IMR-90 (cell line): ENCODE measurements at regions not wholly inside any gene's neighbourhood (a gene's known extent, or its start where the extent isn't known, plus 50 kb on each side); places are given as distances from the start of the nearest gene placed in this dataset.

ENCODE experiments used
- ATAC-seq: fragments of 200-7000 bp; cut with Tn5 transposase; 2 replicates; pipeline ENCODE4 v1.9.1; 2020; ENCODE audit warnings: low read depth, mild to moderate bottlenecking, moderate library complexity
- BruUV-seq: library from RNA; stranded (reverse); fragments of 400-500 nt; replicated peaks from 2 replicates; lab custom pipeline; 2021; lab: Mats Ljungman, UMichigan
- CTCF ChIA-PET: fragments of 300-600 bp; formaldehyde crosslinking; extraction: SDS; loops from one replicate; lab custom pipeline; 2021; ENCODE audit warnings: antibody characterized with exemption; lab: Yijun Ruan, JAX
- POLR2A ChIA-PET: fragments of 300-600 bp; sonication (Branson Sonifier 250); formaldehyde crosslinking; loops from one replicate; lab custom pipeline; 2022; ENCODE audit warnings: antibody characterized with exemption; ENCODE audit not compliant: unreplicated experiment; lab: Charles Lee
- DNase-seq: peaks from one replicate; pipeline ENCODE4 v3.0.0; 2013
- H2AFZ ChIP-seq: replicated peaks from 2 replicates; pipeline ENCODE3; 2013; ENCODE audit warnings: low read length, mild to moderate bottlenecking; ENCODE audit not compliant: poor library complexity
- H2AK5ac ChIP-seq: 2 replicates; pipeline ENCODE4 v1.6.1; 2013; ENCODE audit warnings: low read depth, low read length, inconsistent platforms
- H2AK9ac ChIP-seq: replicated peaks from 2 replicates; pipeline ENCODE3; 2013; ENCODE audit warnings: mild to moderate bottlenecking, low read depth, low read length, moderate library complexity; ENCODE audit not compliant: poor library complexity
- H2BK120ac ChIP-seq: 2 replicates; pipeline ENCODE4 v1.6.1; 2013; ENCODE audit warnings: low read depth, low read length, inconsistent platforms
- H2BK15ac ChIP-seq: 3 replicates; pipeline ENCODE4 v1.6.1; 2013; ENCODE audit warnings: low read depth, low read length, inconsistent platforms
- H2BK20ac ChIP-seq: 2 replicates; pipeline ENCODE4 v1.6.1; 2013; ENCODE audit warnings: low read depth, mild to moderate bottlenecking, inconsistent platforms, low read length, moderate library complexity
- H2BK5ac ChIP-seq: 2 replicates; pipeline ENCODE4 v1.6.1; 2013; ENCODE audit warnings: mild to moderate bottlenecking, low read depth, low read length, inconsistent platforms; ENCODE audit not compliant: poor library complexity, severe bottlenecking
- H3K14ac ChIP-seq: replicated peaks from 2 replicates; pipeline ENCODE4 v1.6.1; 2013; ENCODE audit warnings: low read depth, low read length, inconsistent platforms
- H3K18ac ChIP-seq: 2 replicates; pipeline ENCODE4 v1.6.1; 2013; ENCODE audit warnings: low read depth, low read length, control low read depth
- H3K23ac ChIP-seq: 2 replicates; pipeline ENCODE4 v1.6.1; 2013; ENCODE audit warnings: low read depth, low read length, inconsistent platforms
- H3K27ac ChIP-seq: 2 replicates; pipeline ENCODE4 v1.5.1; 2013; ENCODE audit warnings: mild to moderate bottlenecking, control low read depth, low read length; ENCODE audit not compliant: insufficient read depth
- H3K27me3 ChIP-seq: 2 replicates; pipeline ENCODE4 v1.6.1; 2013; ENCODE audit warnings: low read length; ENCODE audit not compliant: control insufficient read depth, insufficient read depth
- H3K36me3 ChIP-seq: 2 replicates; pipeline ENCODE4 v1.6.1; 2013; ENCODE audit warnings: low read length, mixed read lengths; ENCODE audit not compliant: control insufficient read depth, insufficient read depth
- H3K4ac ChIP-seq: 2 replicates; pipeline ENCODE4 v1.6.1; 2013; ENCODE audit warnings: low read depth, low read length, inconsistent platforms
- H3K4me1 ChIP-seq: 2 replicates; pipeline ENCODE4 v1.6.1; 2013; ENCODE audit warnings: low read length, mixed read lengths; ENCODE audit not compliant: control insufficient read depth, insufficient read depth
- H3K4me2 ChIP-seq: 2 replicates; pipeline ENCODE4 v1.6.1; 2013; ENCODE audit warnings: low read depth, mild to moderate bottlenecking, control low read depth, low read length, moderate library complexity
- H3K4me3 ChIP-seq: 2 replicates; pipeline ENCODE4 v1.5.1; 2013; ENCODE audit warnings: low read depth, mild to moderate bottlenecking, control low read depth, low read length, moderate library complexity; ENCODE audit not compliant: insufficient read depth
- H3K56ac ChIP-seq: 2 replicates; pipeline ENCODE4 v1.6.1; 2013; ENCODE audit warnings: low read length, inconsistent platforms; ENCODE audit not compliant: insufficient read depth; ENCODE audit errors: extremely low read depth
- H3K79me1 ChIP-seq, 2 experiments: 2 replicates each; pipeline ENCODE4 v1.6.1; 2013; ENCODE audit warnings: low read length in 2 of 2, inconsistent platforms in 1 of 2, low read depth in 1 of 2
- H3K9ac ChIP-seq: 2 replicates; pipeline ENCODE4 v1.6.1; 2013; ENCODE audit warnings: low read depth, low read length, control low read depth
- H3K9me1 ChIP-seq: 2 replicates; pipeline ENCODE4 v1.6.1; 2013; ENCODE audit warnings: low read length, inconsistent platforms; ENCODE audit not compliant: insufficient read depth
- H3K9me3 ChIP-seq: 2 replicates; pipeline ENCODE4 v1.6.1; 2013; ENCODE audit warnings: low read length; ENCODE audit not compliant: control insufficient read depth, insufficient read depth
- H4K20me1 ChIP-seq: 2 replicates; pipeline ENCODE4 v1.6.1; 2013; ENCODE audit warnings: low read length, inconsistent platforms; ENCODE audit not compliant: insufficient read depth
- H4K5ac ChIP-seq: 2 replicates; pipeline ENCODE4 v1.6.1; 2013; ENCODE audit warnings: mild to moderate bottlenecking, low read depth, low read length, control low read depth
- H4K8ac ChIP-seq, 2 experiments: 2 replicates each; pipeline ENCODE4 v1.6.1; 2013; ENCODE audit warnings: low read depth in 2 of 2, low read length in 2 of 2, control low read depth in 1 of 2, inconsistent platforms in 1 of 2
- H4K91ac ChIP-seq: 2 replicates; pipeline ENCODE4 v1.6.1; 2013; ENCODE audit warnings: low read depth, low read length, inconsistent platforms; ENCODE audit not compliant: insufficient read depth
- BHLHE40 ChIP-seq: fragments of 150-350 bp; IDR thresholded peaks from 2 replicates; pipeline ENCODE4 v1.6.1; 2016; ENCODE audit warnings: mild to moderate bottlenecking, low read depth, low read length
- CEBPB ChIP-seq: IDR thresholded peaks from 2 replicates; pipeline ENCODE4 v1.6.1; 2012; ENCODE audit warnings: low read depth, low read length, improper control_type of control experiment
- CHD1 ChIP-seq: IDR thresholded peaks from 2 replicates; pipeline ENCODE4 v1.6.1; 2012; ENCODE audit warnings: low read depth, low read length, improper control_type of control experiment
- CTCF ChIP-seq: conservative IDR thresholded peaks from 2 replicates; pipeline ENCODE4 v1.5.1; 2012; ENCODE audit warnings: mild to moderate bottlenecking, low read depth, low read length, improper control_type of control experiment
- FOS ChIP-seq: fragments of 150-350 bp; IDR thresholded peaks from 2 replicates; pipeline ENCODE4 v1.6.1; 2016; ENCODE audit warnings: low read depth, low read length
- MAFK ChIP-seq: IDR thresholded peaks from 2 replicates; pipeline ENCODE4 v1.6.1; 2012; ENCODE audit warnings: low read depth, low read length, improper control_type of control experiment
- MAZ ChIP-seq: IDR thresholded peaks from 2 replicates; pipeline ENCODE4 v1.6.1; 2012; ENCODE audit warnings: low read depth, mild to moderate bottlenecking, low read length, improper control_type of control experiment, moderate library complexity, borderline replicate concordance
- MXI1 ChIP-seq: IDR thresholded peaks from 2 replicates; pipeline ENCODE4 v1.6.1; 2012; ENCODE audit warnings: low read depth, mild to moderate bottlenecking, low read length, moderate library complexity, borderline replicate concordance
- NFE2L2 ChIP-seq: fragments of 150-350 bp; IDR thresholded peaks from 2 replicates; pipeline ENCODE4 v1.6.1; 2016; ENCODE audit warnings: low read depth, mild to moderate bottlenecking, low read length
- POLR2A ChIP-seq: IDR thresholded peaks from 2 replicates; pipeline ENCODE4 v1.6.1; 2012; ENCODE audit warnings: mild to moderate bottlenecking, low read depth, low read length
- RAD21 ChIP-seq: IDR thresholded peaks from 2 replicates; pipeline ENCODE4 v1.6.1; 2012; ENCODE audit warnings: low read length, improper control_type of control experiment
- RCOR1 ChIP-seq: IDR thresholded peaks from 2 replicates; pipeline ENCODE4 v1.6.1; 2012; ENCODE audit warnings: mild to moderate bottlenecking, low read length, improper control_type of control experiment; ENCODE audit not compliant: insufficient replicate concordance
- RFX5 ChIP-seq: IDR thresholded peaks from 2 replicates; pipeline ENCODE4 v1.8.0; 2012; ENCODE audit warnings: low read depth, mild to moderate bottlenecking, low read length, moderate library complexity
- SMC3 ChIP-seq: fragments of 150-350 bp; IDR thresholded peaks from 2 replicates; pipeline ENCODE4 v1.6.1; 2016; ENCODE audit warnings: low read depth, mild to moderate bottlenecking, antibody characterized with exemption, low read length, moderate library complexity
- USF2 ChIP-seq: fragments of 150-350 bp; IDR thresholded peaks from 2 replicates; pipeline ENCODE4 v1.6.1; 2017; ENCODE audit warnings: mild to moderate bottlenecking, antibody characterized with exemption, low read length, low read depth
- WGBS, 2 experiments: methylation state at CpG; one replicate each; pipeline versions ENCODE4 v1.1.5 to v1.1.7; 2013; ENCODE audit warnings: missing lambda C conversion rate in 2 of 2; ENCODE audit not compliant: insufficient read length in 1 of 2; ENCODE audit errors: extremely low coverage in 2 of 2; 5-methylcytosine and 5-hydroxymethylcytosine counted together
- dilution Hi-C: fragments of 300-500 bp; cut with HindIII; formaldehyde crosslinking; loops from one replicate; pipeline ENCODE4 v1.14.3; 2018; ENCODE audit warnings: low sequenced_read_pairs; ENCODE audit not compliant: unreplicated experiment
- in situ Hi-C: fragments of 300-500 bp; cut with MboI; formaldehyde crosslinking; loops from 3 replicates; pipeline ENCODE4 v1.14.3; 2019; ENCODE audit warnings: low sequenced_read_pairs, inconsistent platforms, mixed read lengths
- intact Hi-C: fragments of 100-400 bp; cut with micrococcal nuclease; formaldehyde crosslinking; loops from 2 replicates; pipeline ENCODE4 v1.10.0; 2022
- TF ChIP-seq, protein P1 (sequence below): fragments of 150-350 bp; IDR thresholded peaks from 2 replicates; pipeline ENCODE4 v1.6.1; 2016; ENCODE audit warnings: low read depth, mild to moderate bottlenecking, low read length, moderate library complexity, borderline replicate concordance

DNA sequence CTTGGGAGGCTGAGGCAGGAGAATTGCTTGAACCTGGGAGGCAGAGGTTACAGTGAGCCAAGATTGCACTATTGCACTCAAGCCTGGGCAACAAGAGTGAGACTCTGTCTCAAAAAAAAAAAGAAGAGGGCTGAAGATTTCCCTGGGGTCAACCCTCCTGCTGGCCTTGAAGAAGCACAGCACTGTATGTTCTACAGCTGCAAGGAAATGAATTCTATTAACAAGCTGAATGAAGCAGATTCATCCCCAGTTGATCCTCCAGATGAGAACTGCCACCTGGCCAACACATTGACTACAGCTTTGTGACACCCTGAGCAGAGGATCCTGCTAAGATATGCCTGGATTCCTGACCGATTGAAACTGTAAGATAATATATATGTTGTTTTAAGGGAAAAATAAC lies 129.5 kb downstream of the ADSS2 start:
- POLR2A ChIA-PET, result interaction anchor here (0.7 kb wide), 1 partner anchor 22 kb away, joined by 3 read pairs; no protein-coding TSS in a partner anchor
- CTCF ChIA-PET, result interaction anchor here (0.8 kb wide), 1 partner anchor 36 kb away, joined by 3 read pairs; no protein-coding TSS in a partner anchor
- Histone ChIP-seq H3K4me1 (peaks cover 7% of the 10 kb centered on the region), H4K8ac (peak overlapping the region; percentile 20 to 53; a peak in 1 of 4 replicates), H3K18ac (peak overlapping the region; percentile 94), H4K5ac (peak overlapping the region; percentile 61), H3K27ac (peak overlapping the region; percentile 13; the same call in 1 of the 2 replicates), H3K79me1 (no peaks in the 10 kb centered on the region), H2AK5ac (peak overlapping the region; percentile 41), H2AFZ (no peak overlapping the region), H3K27me3 (no peaks in the 10 kb centered on the region), H2AK9ac (no peak overlapping the region), H3K9ac (no peak overlapping the region), H3K9me3 (peaks cover 2% of the 10 kb centered on the region; the same call in 1 of the 2 replicates), H3K23ac (no peak overlapping the region), H2BK5ac (peak overlapping the region; percentile 89), H3K9me1 (peaks cover 7% of the 10 kb centered on the region; the same call in 1 of the 2 replicates), H3K4me3 (no peak overlapping the region), H2BK15ac (peak overlapping the region; percentile 79; the same call in 2 of the 3 replicates), H3K36me3 (no peaks in the 10 kb centered on the region), H3K14ac (peak overlapping the region; percentile 23; the same call in 1 of the 2 replicates), H3K56ac (peak overlapping the region; percentile 48; the same call in 1 of the 2 replicates), H2BK120ac (peak overlapping the region; percentile 70), H2BK20ac (peak overlapping the region; percentile 78), H3K4ac (peak overlapping the region; percentile 69), H4K91ac (peak overlapping the region; percentile 75), H4K20me1 (no peaks in the 10 kb centered on the region), H3K4me2 (no peak overlapping the region)
- ATAC-seq, result no peak
- no peak for TF ChIP-seq SMC3
- TF ChIP-seq, protein P1, sequence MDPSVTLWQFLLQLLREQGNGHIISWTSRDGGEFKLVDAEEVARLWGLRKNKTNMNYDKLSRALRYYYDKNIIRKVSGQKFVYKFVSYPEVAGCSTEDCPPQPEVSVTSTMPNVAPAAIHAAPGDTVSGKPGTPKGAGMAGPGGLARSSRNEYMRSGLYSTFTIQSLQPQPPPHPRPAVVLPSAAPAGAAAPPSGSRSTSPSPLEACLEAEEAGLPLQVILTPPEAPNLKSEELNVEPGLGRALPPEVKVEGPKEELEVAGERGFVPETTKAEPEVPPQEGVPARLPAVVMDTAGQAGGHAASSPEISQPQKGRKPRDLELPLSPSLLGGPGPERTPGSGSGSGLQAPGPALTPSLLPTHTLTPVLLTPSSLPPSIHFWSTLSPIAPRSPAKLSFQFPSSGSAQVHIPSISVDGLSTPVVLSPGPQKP, result no peak
- TF ChIP-seq FOS, result no peak
- TF ChIP-seq MXI1, result no peak
- TF ChIP-seq CEBPB, result no peak
- TF ChIP-seq CTCF, result no peak
- TF ChIP-seq BHLHE40, result no peak
- TF ChIP-seq POLR2A, result no peak
- no peak for TF ChIP-seq RFX5
- no peak for TF ChIP-seq NFE2L2
- TF ChIP-seq CHD1, result no peak
- no peak for TF ChIP-seq MAZ
- TF ChIP-seq RCOR1, result no peak
- no peak for TF ChIP-seq RAD21
- no peak for TF ChIP-seq USF2
- no peak for TF ChIP-seq MAFK
- no peak for DNase-seq
- no TSS peak for BruUV-seq
- intact Hi-C loops, result loop anchor here (2.0 kb wide), 1 partner anchor 123 kb away; no protein-coding TSS in a partner anchor
- dilution Hi-C loops, result no loop called here
- no CpG with 5 or more reads among the region's 1 CpG for WGBS, 2 experiments
- in situ Hi-C loops, result no loop called here
